HCT116 (cell line): ENCODE measurements at regions not wholly inside any gene's neighbourhood (a gene's known extent, or its start where the extent isn't known, plus 50 kb on each side); places are given as distances from the start of the nearest gene placed in this dataset.

Source experiments
- ATAC-seq: fragments of 200-7000 bp; cut with Tn5 transposase; 2 replicates; pipeline ENCODE4 v1.9.1; 2020; ENCODE audit warnings: mild to moderate bottlenecking, moderate library complexity
- BruUV-seq: library from RNA; stranded (reverse); fragments of 400-500 nt; replicated peaks from 2 replicates; lab custom pipeline; 2021; lab: Mats Ljungman, UMichigan
- CTCF ChIA-PET: fragments of 300-600 bp; sonication (Branson Sonifier 250); formaldehyde crosslinking; loops from one replicate; lab custom pipeline; 2021; ENCODE audit warnings: antibody characterized with exemption; lab: Charles Lee
- POLR2A ChIA-PET: fragments of 300-600, 350-600 bp; sonication (Branson Sonifier 250); formaldehyde crosslinking; loops from one replicate; lab custom pipeline; 2021; ENCODE audit warnings: antibody characterized with exemption; lab: Charles Lee
- RAD21 ChIA-PET, 2 experiments: fragments of 300-600 bp; sonication (Branson Sonifier 250); formaldehyde crosslinking; loops; one replicate each; lab custom pipeline; 2023; ENCODE audit warnings: low total read pairs in 2 of 2; ENCODE audit not compliant: uncharacterized antibody in 2 of 2, unreplicated experiment in 2 of 2, low non-redundant PET in 1 of 2; lab: Charles Lee
- DNase-seq: peaks from one replicate; pipeline ENCODE4 v3.0.0-alpha.2; 2010; ENCODE audit warnings: low read depth, low spot score
- H2AFZ ChIP-seq: fragments of 200-600 bp; shearing (Covaris generic), sonication (generic); 2 replicates; pipeline ENCODE4 v1.6.1; 2017; ENCODE audit warnings: low read depth, mixed run types, mixed read lengths, antibody characterized with exemption, low read length; ENCODE audit not compliant: poor library complexity, severe bottlenecking
- H3K27ac ChIP-seq: 2 replicates; pipeline ENCODE4 v1.5.1; 2012; ENCODE audit warnings: low read depth, low read length
- H3K27me3 ChIP-seq: fragments of 200-600 bp; sonication (generic); 2 replicates; pipeline ENCODE4 v1.6.1; 2016; ENCODE audit warnings: mixed run types, low read length, mixed read lengths; ENCODE audit not compliant: insufficient read depth
- H3K36me3 ChIP-seq, 2 experiments: fragments of 200-500 bp in 1 of 2; fragments of 200-600 bp in 1 of 2; sonication (Bioruptor generic) in 1 of 2; sonication (generic) in 1 of 2; 2 replicates each; pipeline versions ENCODE4 v1.5.1 to v1.6.1; 2014 to 2016; ENCODE audit warnings: low read length in 2 of 2, inconsistent platforms in 1 of 2, mixed read lengths in 1 of 2, mixed run types in 1 of 2; ENCODE audit not compliant: insufficient read depth in 2 of 2, control insufficient read depth in 1 of 2
- H3K4me1 ChIP-seq, 2 experiments: fragments of 200-600 bp in 1 of 2; sonication (generic) in 1 of 2; 2 replicates each; pipeline versions ENCODE4 v1.5.1 to v1.6.1; 2012 to 2017; ENCODE audit warnings: low read length in 2 of 2, inconsistent platforms in 1 of 2, mild to moderate bottlenecking in 1 of 2, mixed read lengths in 1 of 2, mixed run types in 1 of 2, moderate library complexity in 1 of 2; ENCODE audit not compliant: insufficient read depth in 2 of 2, control insufficient read depth in 1 of 2
- H3K4me2 ChIP-seq: fragments of 200-600 bp; sonication (generic); 2 replicates; pipeline ENCODE4 v1.6.1; 2017; ENCODE audit warnings: mixed run types, low read length, mixed read lengths
- H3K4me3 ChIP-seq, 2 experiments: fragments of 200-600 bp in 1 of 2; sonication (generic) in 1 of 2; replicated peaks in 1 of 2; 2 replicates each; pipeline ENCODE4 v1.5.1; 2011 to 2016; ENCODE audit warnings: low read length in 2 of 2, control low read depth in 1 of 2, low read depth in 1 of 2, mild to moderate bottlenecking in 1 of 2, mixed read lengths in 1 of 2, mixed run types in 1 of 2
- H3K79me2 ChIP-seq: fragments of 200-600 bp; sonication (generic); 2 replicates; pipeline ENCODE4 v1.6.1; 2017; ENCODE audit warnings: mild to moderate bottlenecking, mixed run types, low read length, moderate library complexity, mixed read lengths; ENCODE audit not compliant: insufficient read depth
- H3K9ac ChIP-seq: fragments of 200-600 bp; sonication (generic); 2 replicates; pipeline ENCODE4 v1.6.1; 2016; ENCODE audit warnings: low read length, mixed read lengths
- H3K9me2 ChIP-seq: fragments of 200-600 bp; sonication (generic), shearing (Covaris generic); 2 replicates; pipeline ENCODE4 v1.6.1; 2017; ENCODE audit warnings: mixed run types, mild to moderate bottlenecking, moderate library complexity; ENCODE audit not compliant: insufficient read depth
- H3K9me3 ChIP-seq, 2 experiments: fragments of 200-500 bp in 1 of 2; fragments of 200-600 bp in 1 of 2; sonication (Bioruptor generic) in 1 of 2; sonication (generic) in 1 of 2; 2 replicates each; pipeline ENCODE4 v1.6.1; 2014 to 2017; ENCODE audit warnings: low read length in 2 of 2, mixed read lengths in 2 of 2, inconsistent platforms in 1 of 2, low read depth in 1 of 2, mild to moderate bottlenecking in 1 of 2, mixed run types in 1 of 2, moderate library complexity in 1 of 2; ENCODE audit not compliant: control insufficient read depth in 1 of 2, insufficient read depth in 1 of 2
- H4K20me1 ChIP-seq: fragments of 200-600 bp; sonication (generic), shearing (Covaris generic); 2 replicates; pipeline ENCODE4 v1.6.1; 2017; ENCODE audit warnings: mixed run types, mild to moderate bottlenecking, moderate library complexity; ENCODE audit not compliant: insufficient read depth
- ATF3 ChIP-seq: IDR thresholded peaks from 2 replicates; pipeline ENCODE4 v1.6.1; 2012
- CTCF ChIP-seq, 3 experiments: fragments of 200-600 bp in 1 of 3; sonication (generic) in 1 of 3; IDR thresholded peaks in 2 of 3; conservative IDR thresholded peaks in 1 of 3; 2 replicates each; pipeline ENCODE4 v1.5.1; 2012 to 2017; ENCODE audit warnings: low read depth in 2 of 3, low read length in 2 of 3, antibody characterized with exemption in 1 of 3, borderline replicate concordance in 1 of 3, control low read depth in 1 of 3, mild to moderate bottlenecking in 1 of 3, mixed read lengths in 1 of 3, mixed run types in 1 of 3, moderate library complexity in 1 of 3; ENCODE audit not compliant: insufficient read depth in 1 of 3
- EGR1 ChIP-seq: IDR thresholded peaks from 2 replicates; pipeline ENCODE4 v1.6.1; 2012; ENCODE audit warnings: low read depth
- ELF1 ChIP-seq: IDR thresholded peaks from 2 replicates; pipeline ENCODE4 v1.6.1; 2012; ENCODE audit warnings: low read depth, borderline replicate concordance
- EZH2phosphoT487 ChIP-seq: fragments of 200-600 bp; IDR thresholded peaks from 2 replicates; pipeline ENCODE4 v1.6.1; 2018; ENCODE audit warnings: antibody characterized with exemption, borderline replicate concordance
- FOSL1 ChIP-seq: IDR thresholded peaks from 2 replicates; pipeline ENCODE4 v1.6.1; 2012; ENCODE audit warnings: low read depth
- JUND ChIP-seq: IDR thresholded peaks from 2 replicates; pipeline ENCODE4 v1.6.1; 2012
- POLR2A ChIP-seq: IDR thresholded peaks from 2 replicates; pipeline ENCODE4 v1.7.0; 2011; ENCODE audit warnings: borderline replicate concordance; ENCODE audit not compliant: insufficient read depth, insufficient read length; ENCODE audit errors: extremely low read depth
- RAD21 ChIP-seq: IDR thresholded peaks from 2 replicates; pipeline ENCODE4 v1.6.1; 2012; ENCODE audit warnings: low read depth, mild to moderate bottlenecking
- REST ChIP-seq: IDR thresholded peaks from 2 replicates; pipeline ENCODE4 v1.6.1; 2012; ENCODE audit warnings: low read depth
- SIN3A ChIP-seq: IDR thresholded peaks from 2 replicates; pipeline ENCODE4 v1.6.1; 2012; ENCODE audit warnings: low read depth
- TCF7L2 ChIP-seq: IDR thresholded peaks from 2 replicates; pipeline ENCODE4 v1.7.0; 2011; ENCODE audit warnings: borderline replicate concordance, inconsistent platforms; ENCODE audit not compliant: insufficient read depth, insufficient read length; ENCODE audit errors: extremely low read depth
- YY1 ChIP-seq: IDR thresholded peaks from 2 replicates; pipeline ENCODE4 v1.6.1; 2011; ENCODE audit warnings: low read length, low read depth, moderate library complexity, mild to moderate bottlenecking; ENCODE audit not compliant: insufficient replicate concordance; ENCODE audit errors: extremely low read depth
- intact Hi-C: fragments of 100-400 bp; cut with micrococcal nuclease; formaldehyde crosslinking; loops from 2 replicates; pipeline ENCODE4 v1.10.0; 2022

GRCh38 chr11:104408630-104409029 lies 244.7 kb upstream of the PDGFD start:
- no peak overlapping the region for H3K4me3 ChIP-seq
- H3K4me2 ChIP-seq, result no peak overlapping the region
- H3K36me3 ChIP-seq, result no peaks in the 10 kb centered on the region
- no peaks in the 10 kb centered on the region for H3K27me3 ChIP-seq
- CTCF ChIA-PET, result no interaction called here
- no peak overlapping the region for H2AFZ ChIP-seq
- peaks cover 0 to 11% of the 10 kb centered on the region in 2 experiments; a peak in 2 of 4 replicates for H3K4me1 ChIP-seq
- no peaks in the 10 kb centered on the region for H3K79me2 ChIP-seq
- no TSS peak for BruUV-seq
- no peak overlapping the region for H3K9ac ChIP-seq
- no peak overlapping the region for H3K27ac ChIP-seq
- intact Hi-C loops, result no loop called here
- no peaks in the 10 kb centered on the region for H4K20me1 ChIP-seq
- no peak for ATAC-seq
- DNase-seq, result no peak
- TF ChIP-seq YY1, result no peak
- no peak for TF ChIP-seq SIN3A
- no peak for TF ChIP-seq EZH2phosphoT487
- no peak for TF ChIP-seq EGR1
- no peak for TF ChIP-seq TCF7L2
- no peak for TF ChIP-seq ELF1
- no peak for TF ChIP-seq JUND
- TF ChIP-seq REST, result no peak
- no peak for TF ChIP-seq CTCF (IDR thresholded peaks at IDR 0.05 in 2 of 3, conservative IDR thresholded peaks at IDR 0.05 in 1 of 3; ENCODE audit: borderline replicate concordance in 1 of 3, insufficient read depth in 1 of 3, low read depth in 2 of 3, low read length in 2 of 3)
- no peak for TF ChIP-seq ATF3
- no peak for TF ChIP-seq FOSL1
- TF ChIP-seq POLR2A, result no peak
- TF ChIP-seq RAD21, result no peak
- no peaks in the 10 kb centered on the region for H3K9me3 ChIP-seq
- POLR2A ChIA-PET, result no interaction called here
- RAD21 ChIA-PET, result no interaction called here
- no peaks in the 10 kb centered on the region for H3K9me2 ChIP-seq
